ENCODE measurements at regions not wholly inside any gene's neighbourhood (a gene's known extent, or its start where the extent isn't known, plus 50 kb on each side); places are given as distances from the start of the nearest gene placed in this dataset.
"Not testable (repeated sequence)": the region's sequence is repeated elsewhere in the genome, so short reads cannot be mapped to it uniquely, and the experiment has no call there.

GRCh38 chr4:110850461-110851442 lies 227.9 kb upstream of the PITX2 start:
- DNase-seq: no peak

DNA sequence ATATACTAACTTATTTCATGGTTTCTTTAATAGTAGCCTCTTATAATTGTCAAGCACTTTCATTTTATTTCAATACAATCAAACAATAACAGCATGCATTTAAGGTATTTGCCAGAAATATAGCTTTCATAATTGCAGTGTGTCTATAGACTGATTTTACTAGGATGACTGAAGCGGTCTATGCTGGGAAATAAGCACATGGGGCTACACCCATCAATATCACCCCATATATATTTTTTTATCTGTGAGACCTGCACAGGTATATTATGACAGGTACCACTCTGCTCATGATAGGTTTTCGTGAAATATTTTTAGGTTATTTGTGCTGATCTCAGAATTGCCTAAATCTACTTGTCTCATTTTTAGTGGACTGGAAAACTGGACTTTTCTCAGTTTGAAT lies 229.1 kb upstream of the PITX2 start:
- no peak for DNase-seq

DNA sequence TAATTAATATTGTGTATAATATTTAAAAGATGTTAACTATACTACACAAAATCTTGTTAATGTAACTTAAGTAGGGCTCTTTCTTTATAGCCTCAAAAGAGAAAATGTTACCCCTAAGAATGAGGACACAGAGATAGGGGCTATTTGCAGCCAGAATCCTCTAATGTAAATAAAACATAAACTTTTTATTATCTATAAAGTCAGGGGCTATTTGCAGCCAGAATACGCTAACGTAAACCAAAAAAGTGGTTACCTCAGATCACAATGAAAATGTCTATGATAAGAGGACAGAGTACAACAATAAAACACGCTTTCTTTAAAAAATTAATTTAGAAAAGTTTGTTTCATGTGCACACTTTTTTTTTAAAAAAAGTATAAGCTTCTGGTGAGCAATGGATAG lies 229.9 kb upstream of the PITX2 start:
- no peak for DNase-seq

- DNase-seq: no peak
Measured at GRCh38 chr4:110853242-110853641, 230.4 kb upstream of the PITX2 start.

- DNase-seq: no peak
Measured at GRCh38 chr4:110854021-110854678, 231.3 kb upstream of the PITX2 start.

DNA sequence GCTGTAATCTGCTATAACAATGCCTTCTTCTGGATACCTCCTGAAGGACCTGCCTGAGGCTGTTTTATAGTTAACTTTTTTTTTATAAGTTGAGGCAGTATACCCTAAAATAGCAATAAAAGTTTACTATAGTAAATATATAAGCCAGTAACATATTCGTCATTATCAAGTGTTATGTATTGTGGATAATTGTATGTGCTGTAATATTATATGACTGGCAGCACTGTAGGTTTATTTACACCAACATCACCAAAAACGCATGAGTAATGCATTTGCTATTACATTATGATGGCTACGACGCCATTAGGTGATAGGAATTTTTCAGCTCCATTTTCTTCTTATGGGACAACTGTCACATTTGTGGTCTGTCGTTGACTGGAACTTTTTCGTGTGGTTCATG lies 237.2 kb upstream of the PITX2 start:
- DNase-seq: no peak

DNA sequence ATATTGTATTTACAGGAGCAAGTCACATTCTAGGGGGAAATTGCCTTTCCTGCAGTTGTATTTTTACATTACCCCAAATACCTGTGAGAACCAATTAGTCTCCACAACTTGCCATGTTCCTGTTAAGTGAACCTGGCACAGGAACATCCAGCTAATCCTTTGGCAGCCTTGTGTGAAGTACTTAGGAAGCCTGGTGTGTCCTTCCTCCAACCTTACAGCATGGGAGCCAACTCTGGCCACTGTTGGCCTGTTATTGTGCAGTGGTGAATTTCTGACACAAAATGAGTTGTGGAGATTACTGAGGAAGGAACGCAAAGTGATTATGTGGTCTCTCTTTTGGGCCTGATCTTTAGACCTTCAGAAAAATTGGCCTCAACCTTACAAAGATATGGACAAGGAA lies 238.0 kb upstream of the PITX2 start:
- no peak for DNase-seq

GRCh38 chr4:110865611-110866259 lies 242.9 kb upstream of the PITX2 start:
- DNase-seq: no peak

DNA sequence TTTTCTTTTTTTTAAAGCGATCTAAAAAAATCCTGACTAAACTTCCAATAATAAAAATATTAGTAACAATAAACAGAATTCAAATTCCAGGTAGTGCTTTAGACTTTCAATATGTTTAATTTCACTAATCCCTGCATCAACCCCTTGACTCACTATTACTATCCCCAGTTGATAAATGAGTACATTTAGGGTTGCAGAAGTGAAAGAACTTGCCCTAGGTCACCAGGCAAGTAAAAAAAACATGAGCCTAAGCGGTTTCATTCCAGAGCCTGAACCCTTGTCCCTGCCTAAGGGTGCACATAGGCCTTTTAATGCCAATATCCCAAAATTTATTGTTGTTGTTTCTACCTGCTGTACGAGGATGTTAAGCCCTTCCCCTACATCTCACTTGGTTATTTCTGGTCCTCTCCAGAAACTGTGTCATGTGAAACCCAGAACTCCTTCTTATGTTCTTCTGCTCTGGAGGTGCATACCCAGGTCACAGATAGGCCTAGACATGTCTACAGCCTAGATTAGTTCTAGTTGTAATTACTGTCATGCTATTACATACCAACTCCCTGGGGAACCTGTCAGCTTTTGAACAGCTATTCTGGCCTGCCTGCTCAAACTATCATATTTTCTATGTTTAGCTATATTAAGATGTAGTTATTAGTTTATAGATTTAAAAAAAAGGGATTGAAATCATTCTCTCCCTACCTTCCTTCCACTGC lies 244.5 kb upstream of the PITX2 start:
- no peak for DNase-seq

DNA sequence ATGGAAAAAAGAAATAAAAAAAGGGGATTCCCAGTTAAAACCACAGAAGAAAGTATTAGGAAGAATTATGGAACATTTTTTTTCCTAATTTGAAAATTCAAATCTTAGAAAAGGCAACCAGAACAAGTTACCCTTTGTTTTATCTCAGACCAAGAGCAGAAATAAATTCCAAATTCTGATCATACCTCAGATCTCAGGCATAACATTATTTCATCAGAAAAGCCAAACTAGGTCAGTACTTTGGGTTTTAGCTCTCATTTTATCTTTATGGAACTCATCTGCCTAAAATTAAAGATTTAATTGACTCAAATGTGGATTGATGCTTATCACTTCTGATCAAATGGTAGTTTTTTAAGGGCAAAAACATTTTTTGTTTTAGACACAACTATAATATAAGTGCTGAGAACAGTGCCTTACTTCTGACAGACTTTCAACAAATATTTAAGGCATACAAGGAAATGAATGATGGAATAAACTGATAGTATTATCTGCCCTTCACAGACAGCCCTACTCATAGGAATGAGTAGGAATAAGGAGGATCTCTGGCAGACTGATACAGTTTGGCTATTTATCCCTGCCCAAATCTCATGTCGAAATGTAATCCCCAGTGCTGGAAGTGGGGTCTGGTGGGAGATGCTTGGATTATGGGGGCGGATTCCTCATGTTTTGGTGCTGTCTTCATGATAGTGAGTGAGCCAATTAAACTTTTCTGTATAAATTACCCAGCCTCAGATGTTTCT lies 245.3 kb upstream of the PITX2 start:
- no peak for DNase-seq

DNA sequence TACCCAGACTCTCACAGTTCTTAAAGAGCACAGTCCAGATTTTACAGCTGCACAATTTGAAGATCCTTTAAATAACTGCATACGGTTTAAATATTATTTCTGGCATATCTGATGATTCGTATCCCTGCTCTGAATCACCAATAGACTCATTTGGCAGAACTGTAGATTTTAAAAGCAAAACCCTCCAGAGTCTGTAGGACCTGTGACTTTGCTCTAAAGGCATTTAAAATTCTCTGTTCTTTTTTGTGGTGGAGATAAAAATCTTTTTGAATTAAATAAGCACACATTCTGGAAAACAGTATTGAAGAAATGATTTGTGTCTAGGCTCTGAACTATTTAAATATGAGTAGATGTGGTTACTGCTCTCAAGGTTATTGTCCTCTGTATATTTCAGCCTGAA lies 246.2 kb upstream of the PITX2 start:
- DNase-seq: no peak

- no peak for DNase-seq
Measured at GRCh38 chr4:110869862-110870572, 247.1 kb upstream of the PITX2 start.

DNA sequence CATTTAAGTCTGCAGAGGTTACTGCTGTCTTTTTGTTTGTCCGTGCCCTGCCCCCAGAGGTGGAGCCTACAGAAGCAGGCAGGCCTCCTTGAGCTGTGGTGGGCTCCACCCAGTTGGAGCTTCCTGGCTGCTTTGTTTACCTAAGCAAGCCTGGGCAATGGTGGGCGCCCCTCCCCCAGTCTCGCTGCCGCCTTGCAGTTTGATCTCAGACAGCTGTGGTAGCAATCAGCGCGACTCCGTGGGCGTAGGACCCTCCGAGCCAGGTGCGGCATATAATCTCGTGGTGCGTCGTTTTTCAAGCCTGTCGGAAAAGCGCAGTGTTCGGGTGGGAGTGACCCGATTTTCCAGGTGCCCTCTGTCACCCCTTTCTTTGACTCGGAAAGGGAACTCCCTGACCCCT lies 253.3 kb upstream of the PITX2 start:
- DNase-seq: not testable (repeated sequence)

DNA sequence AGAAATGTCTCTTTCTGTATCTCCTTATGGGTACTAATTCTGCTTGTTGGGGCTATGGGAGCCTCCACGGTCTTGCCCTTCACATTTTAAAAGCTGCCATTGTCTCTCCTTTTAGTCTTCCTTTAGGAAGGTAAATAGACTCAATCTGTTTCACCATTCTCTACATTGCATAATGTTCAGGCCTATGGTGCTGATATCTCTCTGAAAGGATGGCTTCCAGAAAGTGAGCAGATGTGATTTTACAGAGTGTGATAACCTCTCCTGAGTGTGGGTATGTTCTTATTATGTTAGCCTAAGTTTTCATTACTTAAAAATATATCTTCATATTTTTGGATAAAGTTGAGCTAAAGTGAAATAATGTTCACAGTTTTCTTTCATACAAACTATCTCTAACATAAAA lies 254.0 kb upstream of the PITX2 start:
- DNase-seq: no peak

DNA sequence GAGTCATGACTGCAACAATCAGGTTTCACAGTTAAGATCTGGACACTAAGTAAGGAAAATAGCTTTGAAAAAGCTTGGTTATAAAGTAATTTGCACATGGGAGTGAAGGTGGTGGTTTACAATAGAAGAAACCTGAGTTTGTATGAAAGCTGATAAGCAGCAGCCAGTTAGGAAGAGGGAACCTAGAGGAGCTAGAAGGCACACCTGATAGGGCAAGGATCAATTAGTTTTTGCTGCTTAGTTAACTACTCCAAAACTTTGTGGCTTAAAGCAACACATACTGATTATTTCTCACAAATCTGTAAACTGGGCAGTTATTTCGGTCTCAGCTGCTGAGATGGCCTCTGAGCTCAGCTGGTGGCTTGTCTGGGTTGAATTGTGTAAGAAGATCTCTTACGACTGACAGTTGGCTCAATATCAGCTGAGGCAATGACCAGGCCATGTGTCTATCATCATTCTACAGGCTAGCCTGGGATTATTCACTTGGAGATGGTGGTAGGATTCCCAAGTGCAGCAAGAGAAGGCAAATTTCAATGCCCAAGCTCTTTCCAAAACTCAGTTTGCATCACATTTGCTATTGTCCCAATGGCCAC lies 255.0 kb upstream of the PITX2 start:
- DNase-seq: no peak

GRCh38 chr4:110878413-110878812 lies 255.5 kb upstream of the PITX2 start:
- no peak for DNase-seq

GRCh38 chr4:110878956-110879355 lies 256.1 kb upstream of the PITX2 start:
- DNase-seq: no peak

GRCh38 chr4:110886270-110886669 lies 263.4 kb upstream of the PITX2 start:
- no peak for DNase-seq

DNA sequence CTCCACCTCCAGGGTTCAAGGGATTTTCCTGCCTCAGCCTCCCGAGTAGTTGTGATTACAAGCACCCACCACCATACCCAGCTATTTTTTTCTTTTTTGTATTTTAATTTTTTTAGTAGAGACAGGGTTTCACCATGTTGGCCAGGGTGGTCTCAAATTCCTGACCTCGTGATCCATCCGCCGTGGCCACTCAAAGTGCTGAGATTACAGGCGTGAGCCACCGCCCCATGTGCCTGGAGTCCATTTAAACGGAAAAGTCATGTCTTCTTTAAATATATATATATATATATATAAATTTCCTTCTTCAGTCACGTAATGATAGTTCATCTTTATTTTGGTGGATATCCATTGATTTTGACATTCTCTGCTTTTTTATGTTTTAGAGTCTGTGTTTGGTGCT lies 264.0 kb upstream of the PITX2 start:
- DNase-seq: no peak

GRCh38 chr4:110897784-110898183 lies 274.9 kb upstream of the PITX2 start:
- DNase-seq: no peak

- no peak for DNase-seq
Measured at GRCh38 chr4:110898290-110898689, 275.4 kb upstream of the PITX2 start.
